Stimulated activated CD4-positive, alpha-beta T cell treated with anti-CD3 and anti-CD28 coated beads, TNF-alpha, amount 100 ng/mL, for 24 hours (primary cell): ENCODE measurements at regions not wholly inside any gene's neighbourhood (a gene's known extent, or its start where the extent isn't known, plus 50 kb on each side); places are given as distances from the start of the nearest gene placed in this dataset.
A peak's percentile ranks its signal among the peaks of the same experiment; 100 is the strongest.

Source experiments
- DNase-seq, 3 experiments: peaks; one replicate each; pipeline ENCODE4 v3.0.0-alpha.2; 2020; ENCODE audit warnings: low read depth in 3 of 3

DNA sequence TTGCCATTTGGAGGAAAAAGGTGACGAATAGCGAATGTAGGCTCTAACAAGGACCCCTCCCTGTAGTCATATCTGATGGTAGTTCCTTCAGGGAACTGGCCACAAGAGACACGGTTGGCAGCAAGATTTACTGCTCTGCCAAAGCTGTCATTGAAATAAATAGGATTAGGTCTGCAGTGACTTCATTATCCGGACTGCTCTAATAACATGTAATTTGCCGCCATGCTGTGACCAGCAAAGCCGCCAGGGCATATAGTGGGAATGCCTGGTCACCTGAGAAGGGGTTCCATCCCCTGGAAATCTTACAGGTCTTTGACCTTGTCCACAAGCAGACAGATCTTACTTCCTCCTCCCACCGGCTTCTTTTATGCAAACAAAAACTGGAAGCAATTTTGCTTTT lies 59.4 kb upstream of the LAPTM4A start:
- no peak for DNase-seq

DNA sequence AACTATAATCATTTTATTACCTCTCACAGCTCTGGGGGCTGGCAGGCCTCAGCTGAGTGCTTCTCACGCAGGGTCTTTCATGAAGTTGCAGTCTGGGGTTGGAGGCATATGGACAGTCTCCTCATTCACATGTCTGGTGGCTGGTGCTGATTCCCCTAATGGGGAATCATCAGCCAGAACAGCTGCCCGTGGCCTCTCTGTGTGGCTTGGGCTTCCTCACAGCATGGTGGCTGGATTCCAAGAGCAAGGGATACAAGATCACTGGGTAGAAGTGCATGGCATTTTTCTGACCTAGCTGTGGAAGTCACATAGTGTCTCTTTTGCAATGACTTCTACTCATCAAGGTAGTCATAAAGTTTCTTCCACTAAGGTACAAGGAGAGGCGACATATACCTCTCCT lies 59.0 kb upstream of the LAPTM4A start:
- DNase-seq = no peak

DNA sequence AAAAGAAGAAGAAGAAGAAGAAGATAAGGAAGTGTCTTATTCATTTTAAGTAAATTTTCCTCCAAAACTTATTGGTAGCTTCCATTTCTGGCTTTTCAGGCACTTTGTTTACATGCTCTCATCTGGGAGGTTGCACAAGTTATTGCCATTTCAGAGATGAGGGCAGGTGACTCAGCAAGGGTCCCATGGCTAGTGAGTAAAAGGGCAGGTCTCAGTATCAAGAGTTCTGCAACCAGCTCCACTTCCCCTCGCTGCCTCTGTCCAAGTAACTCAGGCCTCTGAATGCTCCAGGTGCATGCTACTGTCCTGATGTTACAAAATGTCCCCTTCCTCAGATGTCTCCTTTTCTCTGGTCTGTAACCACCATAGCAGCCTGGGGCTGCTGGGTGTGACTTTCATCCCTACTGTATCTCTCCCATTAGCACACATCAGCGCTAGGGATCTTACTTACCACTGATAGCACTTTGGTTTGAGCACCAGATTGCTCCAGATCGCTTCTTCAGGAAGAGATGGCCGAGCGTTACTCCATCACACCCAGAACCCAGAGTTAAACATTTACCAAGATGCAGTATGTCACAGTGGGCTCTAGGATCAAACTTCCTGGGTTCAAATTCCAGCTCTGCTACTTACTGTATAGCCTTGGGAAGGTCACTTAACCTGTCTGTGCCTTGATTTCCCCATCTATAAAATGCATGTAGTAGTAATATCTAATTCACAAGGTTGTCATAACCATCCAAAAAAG lies 57.4 kb upstream of the LAPTM4A start:
- no peak for DNase-seq

DNA sequence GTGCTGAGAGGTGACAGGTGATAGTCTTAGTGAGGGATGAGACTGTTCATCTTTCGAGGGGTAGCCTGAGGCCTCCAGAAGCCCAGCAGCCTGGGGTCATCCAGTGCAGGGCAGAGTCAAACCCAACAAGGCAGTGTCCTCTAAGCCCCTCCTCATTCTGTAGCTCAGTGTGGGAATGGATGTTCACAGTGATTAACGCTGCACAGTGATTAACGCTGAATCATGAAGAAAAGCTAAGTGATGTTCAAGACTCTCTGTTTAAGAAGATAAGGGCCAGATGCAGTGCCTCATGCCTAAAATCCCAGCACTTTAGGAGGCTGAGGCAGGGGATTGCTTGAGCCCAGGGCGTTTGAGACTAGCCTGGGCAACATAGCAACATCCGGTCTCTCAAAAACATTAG lies 56.3 kb upstream of the LAPTM4A start:
- DNase-seq = no peak

DNA sequence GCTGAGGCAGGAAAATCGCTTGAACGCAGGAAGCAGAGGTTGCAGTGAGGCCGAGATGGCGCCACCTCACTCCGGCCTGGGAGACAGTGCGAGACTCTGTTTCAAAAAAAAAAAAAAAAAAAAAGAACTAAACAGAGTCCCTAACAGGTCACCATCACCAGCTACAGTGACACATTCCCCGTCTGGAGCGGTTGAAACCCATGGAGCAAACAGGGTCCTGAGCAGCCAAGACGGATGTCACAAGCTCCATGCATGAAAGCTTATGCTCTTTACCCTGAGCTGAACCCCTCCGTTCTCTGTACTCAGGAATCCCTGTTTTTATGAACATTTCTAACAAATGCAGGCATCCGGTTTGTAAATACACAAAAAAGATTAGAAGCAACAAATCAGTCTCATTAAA lies 55.9 kb upstream of the LAPTM4A start:
- DNase-seq = no peak

DNA sequence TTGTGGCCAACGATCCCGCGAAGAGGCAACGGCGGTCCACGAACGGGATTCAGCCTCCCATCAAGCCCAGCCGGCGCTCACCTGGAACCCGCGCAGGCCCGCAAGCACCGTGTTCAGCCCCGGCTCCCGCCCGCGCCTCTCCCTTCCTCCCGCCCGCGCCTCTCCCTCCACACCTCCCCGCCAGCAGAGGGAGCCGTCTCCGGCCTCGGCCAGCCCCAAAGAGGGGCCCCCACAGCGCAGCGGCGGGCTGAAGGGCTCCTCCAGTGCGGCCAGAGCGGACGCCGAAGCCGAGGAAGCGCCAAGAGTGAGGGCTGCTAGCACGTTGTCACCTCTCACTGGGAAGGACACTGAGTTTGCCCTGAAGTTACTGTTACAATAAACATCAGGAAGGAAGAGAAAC lies 55.3 kb upstream of the LAPTM4A start:
- peak in 1 of 3 experiments; percentile 27 for DNase-seq

DNA sequence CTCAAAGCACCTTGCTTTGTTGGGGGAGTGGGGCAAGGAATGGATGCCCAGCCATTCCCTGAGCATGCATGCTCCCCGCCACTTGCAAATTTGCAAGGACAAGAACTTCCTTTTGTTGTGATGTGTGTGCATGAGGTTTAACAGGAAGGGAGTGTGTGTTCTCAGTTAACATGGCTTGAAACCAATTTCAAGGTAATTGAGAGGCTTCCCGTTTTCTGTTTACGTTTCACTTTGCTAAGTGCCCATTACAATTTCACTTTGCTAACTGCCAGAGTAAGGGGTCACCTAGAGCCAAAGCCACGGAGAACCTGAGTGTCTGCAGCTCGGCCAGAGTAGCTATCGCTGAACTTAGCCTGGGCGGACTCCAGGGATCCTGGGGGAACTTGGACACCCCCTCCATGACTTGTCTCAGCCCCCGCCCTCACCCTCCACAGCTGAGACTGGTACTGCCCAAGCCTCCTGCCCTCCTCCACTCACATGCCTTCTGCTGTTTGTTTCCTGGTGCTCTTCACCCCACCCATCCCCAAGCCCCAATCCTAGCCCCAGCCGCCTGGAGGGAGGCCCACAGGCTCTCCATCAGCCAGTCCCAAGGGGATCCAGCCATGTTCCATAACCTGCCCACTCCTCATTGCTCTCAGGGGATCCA lies 53.6 kb upstream of the LAPTM4A start:
- DNase-seq = no peak

DNA sequence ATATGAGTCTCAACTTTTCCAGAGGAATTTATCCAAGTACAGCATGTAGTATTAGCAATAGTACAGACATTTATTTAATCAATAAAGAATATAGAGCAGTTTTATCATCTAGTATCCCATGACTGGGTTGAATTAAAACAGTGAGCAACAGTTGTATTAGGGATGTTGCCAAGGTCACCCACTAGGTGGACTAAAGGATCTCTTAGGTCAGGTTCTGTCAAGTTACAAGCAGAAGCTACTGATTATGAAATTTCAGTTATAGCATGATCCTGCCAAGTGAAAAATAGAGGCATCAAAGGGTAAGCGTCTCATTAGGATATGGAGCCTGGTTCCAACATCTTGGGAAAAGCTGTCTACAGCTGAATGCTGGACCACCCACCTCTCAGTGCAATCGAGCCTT lies 52.1 kb upstream of the LAPTM4A start:
- no peak for DNase-seq
